ENCODE measurements at regions not wholly inside any gene's neighbourhood (a gene's known extent, or its start where the extent isn't known, plus 50 kb on each side); places are given as distances from the start of the nearest gene placed in this dataset.

DNA sequence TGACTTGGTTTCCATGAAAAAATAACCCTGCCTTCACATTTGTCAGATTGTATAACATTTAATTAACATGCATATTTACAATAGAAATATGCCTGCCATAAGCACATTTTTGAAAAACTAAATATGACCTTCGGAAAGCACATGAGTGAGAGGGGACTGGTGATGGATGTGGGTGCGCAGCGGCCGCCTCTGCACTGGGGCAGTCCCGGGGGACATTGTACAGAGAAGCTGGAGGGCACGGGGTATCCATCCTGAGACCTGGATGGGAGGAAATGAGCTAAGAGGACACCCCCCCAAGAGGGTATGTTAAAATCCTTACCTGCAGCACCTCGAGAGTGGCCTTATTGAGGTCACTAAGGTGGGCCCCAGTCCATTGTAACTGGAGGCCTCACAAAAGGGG, 161.3 kb upstream of the IRX4 start:
- Histone ChIP-seq H3K27me3 (no peaks in the 10 kb centered on the region), H3K4me3 (no peak overlapping the region), H3K27ac (no peak overlapping the region), H3K9me3 (no peaks in the 10 kb centered on the region), H3K36me3 (no peaks in the 10 kb centered on the region), H3K4me1 (peaks cover 2% of the 10 kb centered on the region)
- DNase-seq (ENCODE audit: low spot score in 2 of 2), result no peak
- TF ChIP-seq, protein P1, sequence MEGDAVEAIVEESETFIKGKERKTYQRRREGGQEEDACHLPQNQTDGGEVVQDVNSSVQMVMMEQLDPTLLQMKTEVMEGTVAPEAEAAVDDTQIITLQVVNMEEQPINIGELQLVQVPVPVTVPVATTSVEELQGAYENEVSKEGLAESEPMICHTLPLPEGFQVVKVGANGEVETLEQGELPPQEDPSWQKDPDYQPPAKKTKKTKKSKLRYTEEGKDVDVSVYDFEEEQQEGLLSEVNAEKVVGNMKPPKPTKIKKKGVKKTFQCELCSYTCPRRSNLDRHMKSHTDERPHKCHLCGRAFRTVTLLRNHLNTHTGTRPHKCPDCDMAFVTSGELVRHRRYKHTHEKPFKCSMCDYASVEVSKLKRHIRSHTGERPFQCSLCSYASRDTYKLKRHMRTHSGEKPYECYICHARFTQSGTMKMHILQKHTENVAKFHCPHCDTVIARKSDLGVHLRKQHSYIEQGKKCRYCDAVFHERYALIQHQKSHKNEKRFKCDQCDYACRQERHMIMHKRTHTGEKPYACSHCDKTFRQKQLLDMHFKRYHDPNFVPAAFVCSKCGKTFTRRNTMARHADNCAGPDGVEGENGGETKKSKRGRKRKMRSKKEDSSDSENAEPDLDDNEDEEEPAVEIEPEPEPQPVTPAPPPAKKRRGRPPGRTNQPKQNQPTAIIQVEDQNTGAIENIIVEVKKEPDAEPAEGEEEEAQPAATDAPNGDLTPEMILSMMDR (IDR thresholded peaks at IDR 0.05), result no peak
- 89% methylated on average over 7 of the region's 7 CpGs for WGBS

DNA sequence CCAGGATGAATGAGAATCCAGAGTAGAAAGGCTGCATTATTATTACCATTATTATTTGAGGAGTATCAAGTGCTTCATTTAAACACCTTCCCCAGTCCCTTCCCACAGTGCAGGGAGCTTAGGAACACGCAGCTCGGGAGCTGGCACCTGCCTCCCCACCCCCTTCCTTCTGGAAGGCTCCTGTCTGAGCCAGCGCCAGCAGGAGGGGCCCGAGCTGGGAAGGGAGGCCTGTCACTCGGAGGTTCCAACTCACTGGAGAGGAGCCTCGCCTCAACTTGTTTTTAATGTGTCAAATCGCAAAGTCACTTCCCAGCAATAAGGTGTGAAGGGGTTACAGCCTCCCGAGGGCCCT, 156.4 kb upstream of the IRX4 start:
- peaks cover 13% of the 10 kb centered on the region for H3K4me1 ChIP-seq
- TF ChIP-seq, protein P1 (IDR thresholded peaks at IDR 0.05), result no peak
- no peak for TF ChIP-seq POLR2A (IDR thresholded peaks at IDR 0.05)
- TF ChIP-seq POLR2AphosphoS5 (IDR thresholded peaks at IDR 0.05), result no peak
- no peak for TF ChIP-seq EP300 (IDR thresholded peaks at IDR 0.05)
- no peaks in the 10 kb centered on the region for H3K9me3 ChIP-seq
- H3K27ac ChIP-seq, result peak overlapping the region; percentile 31
- H3K27me3 ChIP-seq, result no peaks in the 10 kb centered on the region
- 25% methylated on average over 8 of the region's 8 CpGs for WGBS
- DNase-seq (ENCODE audit: low spot score in 2 of 2), result no peak
- no peaks in the 10 kb centered on the region for H3K36me3 ChIP-seq
- H3K4me3 ChIP-seq, result no peak overlapping the region

DNA sequence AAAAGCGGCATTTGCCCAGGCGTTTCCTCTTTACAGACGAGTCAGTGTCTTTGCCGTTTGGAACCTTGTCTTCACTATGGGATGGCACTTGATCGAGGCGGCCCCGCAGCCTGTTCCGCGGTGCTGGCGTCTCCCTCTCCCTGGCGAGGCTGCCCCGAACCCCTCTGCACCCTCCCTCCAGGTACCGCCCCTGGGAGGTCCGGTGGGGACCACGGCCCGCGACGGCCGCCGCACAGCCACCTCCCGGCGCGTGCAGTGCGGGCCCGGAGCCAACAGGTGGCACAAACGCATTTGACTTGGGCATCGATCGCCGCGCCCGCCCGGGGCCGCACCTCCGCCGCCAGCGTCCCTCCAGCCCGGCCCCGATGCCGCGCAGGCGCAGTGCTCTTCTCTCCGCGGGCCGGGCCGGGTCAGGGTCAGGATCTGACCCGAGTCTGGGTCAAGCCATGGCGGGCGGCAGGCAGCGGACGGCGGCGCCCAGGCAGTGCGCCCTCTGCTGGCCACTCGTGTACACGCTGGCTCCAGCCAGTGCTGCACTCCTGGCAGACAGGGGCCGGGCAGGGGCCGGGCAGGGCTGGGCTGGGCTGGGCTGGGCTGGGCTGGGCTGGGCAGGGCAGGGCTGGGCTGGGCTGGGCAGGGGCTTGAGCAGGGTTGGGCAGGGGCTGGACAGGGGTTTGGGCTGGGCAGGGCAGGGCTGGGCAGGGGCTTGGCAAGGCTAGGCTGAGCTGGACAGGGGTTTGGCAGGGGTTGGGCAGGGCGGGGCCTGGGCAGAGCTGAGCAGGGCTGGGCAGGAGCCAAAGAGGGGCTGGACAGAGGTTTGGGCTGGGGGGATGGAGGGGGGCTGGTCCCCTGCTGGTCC, 155.8 kb upstream of the IRX4 start:
- H3K36me3 ChIP-seq, result no peaks in the 10 kb centered on the region
- peak overlapping the region; percentile 31 for H3K27ac ChIP-seq
- H3K9me3 ChIP-seq, result no peaks in the 10 kb centered on the region
- 3% methylated on average over 27 of the region's 58 CpGs for WGBS
- H3K4me1 ChIP-seq, result peaks cover 13% of the 10 kb centered on the region
- peak overlapping the region; percentile 45 for H3K4me3 ChIP-seq
- no peaks in the 10 kb centered on the region for H3K27me3 ChIP-seq
- DNase-seq (ENCODE audit: low spot score in 2 of 2), result peak in 1 of 2 donors; percentile 77
- TF ChIP-seq POLR2AphosphoS5 (IDR thresholded peaks at IDR 0.05), result no peak
- TF ChIP-seq, protein P1 (IDR thresholded peaks at IDR 0.05), result peak; percentile 5 to 87

DNA sequence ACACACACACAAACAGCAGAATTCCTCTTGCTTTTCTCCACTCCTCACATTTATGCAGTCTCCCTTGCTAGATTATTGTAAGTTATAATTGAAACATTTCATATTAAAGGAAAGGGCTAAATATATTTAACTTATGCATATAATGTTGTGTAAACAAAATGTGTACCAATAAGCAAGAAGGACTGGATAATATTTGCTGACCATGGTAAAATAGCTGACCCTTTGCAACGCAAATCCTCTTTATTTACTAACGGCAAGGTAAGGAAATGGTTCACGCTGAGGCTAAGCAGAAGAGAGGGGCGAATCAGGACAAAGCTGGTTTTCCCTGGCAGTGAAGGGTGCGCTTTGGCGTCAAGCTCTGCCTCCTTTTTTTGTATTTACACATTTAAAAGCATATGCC, 154.2 kb upstream of the IRX4 start:
- WGBS, result 86% methylated on average over 6 of the region's 6 CpGs
- no peak for TF ChIP-seq POLR2A (IDR thresholded peaks at IDR 0.05)
- no peak for TF ChIP-seq POLR2AphosphoS5 (IDR thresholded peaks at IDR 0.05)
- TF ChIP-seq EP300 (IDR thresholded peaks at IDR 0.05), result no peak
- TF ChIP-seq, protein P1 (IDR thresholded peaks at IDR 0.05), result no peak
- H3K9me3 ChIP-seq, result no peaks in the 10 kb centered on the region
- H3K27ac ChIP-seq, result no peak overlapping the region
- no peaks in the 10 kb centered on the region for H3K36me3 ChIP-seq
- H3K27me3 ChIP-seq, result no peaks in the 10 kb centered on the region
- DNase-seq (ENCODE audit: low spot score in 2 of 2), result no peak
- peaks cover 13% of the 10 kb centered on the region for H3K4me1 ChIP-seq
- H3K4me3 ChIP-seq, result no peak overlapping the region

DNA sequence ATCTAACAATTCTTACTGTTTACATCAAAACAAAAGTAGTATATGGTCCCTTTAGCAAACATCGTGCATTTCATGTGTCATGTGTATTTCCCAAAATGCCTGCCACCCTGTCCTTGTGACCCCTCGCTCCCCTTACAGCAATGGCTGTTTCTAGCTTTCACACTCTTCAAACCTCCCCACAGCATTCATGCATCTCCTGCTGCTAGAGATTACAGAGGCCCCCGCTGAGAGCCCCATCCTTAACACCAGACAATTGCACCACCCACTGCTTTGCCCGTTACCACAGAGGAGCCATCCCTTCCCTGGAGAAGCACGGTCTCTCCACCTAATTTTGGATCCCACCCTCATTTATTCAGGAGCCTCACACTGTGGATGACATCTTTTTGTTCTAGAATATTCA, 149.7 kb upstream of the IRX4 start:
- Histone ChIP-seq H3K27ac (no peak overlapping the region), H3K4me1 (peaks cover 5% of the 10 kb centered on the region), H3K27me3 (no peaks in the 10 kb centered on the region), H3K9me3 (no peaks in the 10 kb centered on the region), H3K36me3 (no peaks in the 10 kb centered on the region), H3K4me3 (no peak overlapping the region)
- no peak for DNase-seq (ENCODE audit: low spot score in 2 of 2)
- WGBS, result 83% methylated on average over 5 of the region's 5 CpGs
- TF ChIP-seq POLR2AphosphoS5 (IDR thresholded peaks at IDR 0.05), result no peak
- TF ChIP-seq POLR2A (IDR thresholded peaks at IDR 0.05), result no peak
- TF ChIP-seq, protein P1 (IDR thresholded peaks at IDR 0.05), result no peak
- no peak for TF ChIP-seq EP300 (IDR thresholded peaks at IDR 0.05)

Data from suprapubic skin (tissue), 4 donors.